ENCODE measurements at regions not wholly inside any gene's neighbourhood (a gene's known extent, or its start where the extent isn't known, plus 50 kb on each side); places are given as distances from the start of the nearest gene placed in this dataset.

DNA sequence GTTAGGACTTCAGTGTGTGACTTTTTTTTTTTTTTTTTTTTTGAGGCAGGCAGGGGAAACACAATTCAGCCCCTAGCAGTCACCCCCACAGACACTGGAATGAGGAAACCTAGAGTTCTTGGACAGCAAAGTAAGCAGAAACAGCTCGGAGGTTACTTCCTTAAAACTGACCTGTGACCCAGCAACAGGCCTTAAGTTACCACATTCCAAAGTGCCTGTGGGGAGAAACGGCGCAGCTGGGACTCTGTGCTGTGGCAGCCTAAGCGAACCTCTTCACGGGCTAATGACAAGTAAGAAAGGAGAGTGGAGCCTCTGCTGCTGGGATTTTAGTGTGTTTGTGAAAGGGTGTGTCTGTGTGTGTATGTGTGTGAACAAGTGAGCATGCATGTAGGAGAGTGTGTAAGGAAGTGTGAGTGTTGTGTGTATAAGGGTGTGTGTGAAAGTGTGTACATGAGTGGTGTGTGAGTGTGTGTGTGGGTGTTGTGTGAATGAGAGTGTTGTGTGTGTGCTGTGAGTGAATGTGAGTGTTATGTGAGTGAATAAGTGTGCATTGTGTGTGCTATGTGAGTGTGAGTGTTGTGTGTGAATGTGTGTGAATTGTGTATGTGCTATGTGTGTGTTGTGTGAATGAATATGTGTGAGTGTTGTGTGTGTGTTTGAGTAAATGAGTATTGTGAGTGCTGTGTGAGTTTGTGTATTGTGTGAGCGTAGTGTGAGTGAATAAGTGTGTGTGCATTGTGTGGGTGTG lies 180.8 kb downstream of the BRINP2 start:
- Histone ChIP-seq H3K4me1 (ENCODE audit: insufficient read depth, low read length, poor library complexity, severe bottlenecking) (no peaks in the 10 kb centered on the region), H3K4me2 (ENCODE audit: low read length) (no peak overlapping the region), H2AFZ (ENCODE audit: low read length) (no peak overlapping the region), H3K9me2 (ENCODE audit: insufficient read depth, low read length) (no peaks in the 10 kb centered on the region), H3K79me2 (ENCODE audit: insufficient read depth, low read depth, low read length) (no peaks in the 10 kb centered on the region), H3K27ac (ENCODE audit: low read depth, low read length, poor library complexity, severe bottlenecking) (no peak overlapping the region), H3K9me3 (ENCODE audit: low read length) (no peaks in the 10 kb centered on the region), H4K20me1 (ENCODE audit: insufficient read depth, low read length) (no peaks in the 10 kb centered on the region), H3K4me3 (ENCODE audit: low read depth, low read length, poor library complexity, severe bottlenecking) (no peak overlapping the region), H3K36me3 (ENCODE audit: insufficient read depth, low read length) (no peaks in the 10 kb centered on the region)
- ChIA-PET POLR2A (interaction anchor here (0.7 kb wide), 1 partner anchor 11 kb away, joined by 6 read pairs; no protein-coding TSS in a partner anchor), CTCF (ENCODE audit: unreplicated experiment) (no interaction called here)
- TF ChIP-seq, protein P1, sequence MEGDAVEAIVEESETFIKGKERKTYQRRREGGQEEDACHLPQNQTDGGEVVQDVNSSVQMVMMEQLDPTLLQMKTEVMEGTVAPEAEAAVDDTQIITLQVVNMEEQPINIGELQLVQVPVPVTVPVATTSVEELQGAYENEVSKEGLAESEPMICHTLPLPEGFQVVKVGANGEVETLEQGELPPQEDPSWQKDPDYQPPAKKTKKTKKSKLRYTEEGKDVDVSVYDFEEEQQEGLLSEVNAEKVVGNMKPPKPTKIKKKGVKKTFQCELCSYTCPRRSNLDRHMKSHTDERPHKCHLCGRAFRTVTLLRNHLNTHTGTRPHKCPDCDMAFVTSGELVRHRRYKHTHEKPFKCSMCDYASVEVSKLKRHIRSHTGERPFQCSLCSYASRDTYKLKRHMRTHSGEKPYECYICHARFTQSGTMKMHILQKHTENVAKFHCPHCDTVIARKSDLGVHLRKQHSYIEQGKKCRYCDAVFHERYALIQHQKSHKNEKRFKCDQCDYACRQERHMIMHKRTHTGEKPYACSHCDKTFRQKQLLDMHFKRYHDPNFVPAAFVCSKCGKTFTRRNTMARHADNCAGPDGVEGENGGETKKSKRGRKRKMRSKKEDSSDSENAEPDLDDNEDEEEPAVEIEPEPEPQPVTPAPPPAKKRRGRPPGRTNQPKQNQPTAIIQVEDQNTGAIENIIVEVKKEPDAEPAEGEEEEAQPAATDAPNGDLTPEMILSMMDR (conservative IDR thresholded peaks at IDR 0.05; ENCODE audit: low read length): no peak
- no peak for TF ChIP-seq EZH2phosphoT487 (IDR thresholded peaks at IDR 0.05; ENCODE audit: borderline replicate concordance, low read depth, low read length)
- no TSS peak for BruUV-seq (replicated peaks)
- no peak for DNase-seq (ENCODE audit: low spot score)
- intact Hi-C loops (cut with micrococcal nuclease; ENCODE audit: unreplicated experiment): no loop called here

DNA sequence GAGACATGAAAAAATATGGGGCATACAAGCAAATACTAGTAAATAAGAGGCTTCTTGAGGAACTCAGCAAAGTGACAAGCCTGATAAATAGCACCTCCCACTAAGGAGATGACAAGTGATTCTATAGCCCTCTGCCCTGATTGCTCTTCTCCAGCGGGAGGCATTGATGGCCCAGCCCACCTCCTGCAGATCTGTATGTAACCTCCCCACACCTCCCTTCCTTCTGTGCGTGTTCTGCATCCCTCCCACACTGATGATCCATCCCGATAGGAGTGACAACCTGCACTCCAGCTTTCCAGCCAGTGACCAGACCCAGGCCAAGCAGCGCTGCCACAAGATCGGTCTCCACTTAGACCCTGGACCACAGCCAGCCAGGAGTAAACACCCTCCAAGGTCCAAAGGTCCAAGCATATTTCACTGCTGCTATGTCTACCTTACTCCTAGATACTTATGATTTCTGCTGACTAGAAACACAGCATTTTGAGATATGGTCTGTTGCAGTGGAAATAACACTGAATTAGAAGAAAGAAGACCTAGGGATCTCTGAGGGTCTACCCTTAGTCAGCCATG lies 176.1 kb downstream of the BRINP2 start:
- TF ChIP-seq, protein P1 (conservative IDR thresholded peaks at IDR 0.05; ENCODE audit: low read length): no peak
- TF ChIP-seq EZH2phosphoT487 (IDR thresholded peaks at IDR 0.05; ENCODE audit: borderline replicate concordance, low read depth, low read length): no peak
- Histone ChIP-seq H3K36me3 (ENCODE audit: insufficient read depth, low read length) (no peaks in the 10 kb centered on the region), H3K27ac (ENCODE audit: low read depth, low read length, poor library complexity, severe bottlenecking) (no peak overlapping the region), H3K9me2 (ENCODE audit: insufficient read depth, low read length) (no peaks in the 10 kb centered on the region), H3K4me3 (ENCODE audit: low read depth, low read length, poor library complexity, severe bottlenecking) (no peak overlapping the region), H3K4me2 (ENCODE audit: low read length) (no peak overlapping the region), H3K9me3 (ENCODE audit: low read length) (no peaks in the 10 kb centered on the region), H3K79me2 (ENCODE audit: insufficient read depth, low read depth, low read length) (no peaks in the 10 kb centered on the region), H3K4me1 (ENCODE audit: insufficient read depth, low read length, poor library complexity, severe bottlenecking) (no peaks in the 10 kb centered on the region), H2AFZ (ENCODE audit: low read length) (no peak overlapping the region), H4K20me1 (ENCODE audit: insufficient read depth, low read length) (no peaks in the 10 kb centered on the region)
- DNase-seq (ENCODE audit: low spot score): no peak
- no TSS peak for BruUV-seq (replicated peaks)
- CTCF ChIA-PET (ENCODE audit: unreplicated experiment): no interaction called here
- intact Hi-C loops (cut with micrococcal nuclease; ENCODE audit: unreplicated experiment): no loop called here
- POLR2A ChIA-PET: no interaction called here

DNA sequence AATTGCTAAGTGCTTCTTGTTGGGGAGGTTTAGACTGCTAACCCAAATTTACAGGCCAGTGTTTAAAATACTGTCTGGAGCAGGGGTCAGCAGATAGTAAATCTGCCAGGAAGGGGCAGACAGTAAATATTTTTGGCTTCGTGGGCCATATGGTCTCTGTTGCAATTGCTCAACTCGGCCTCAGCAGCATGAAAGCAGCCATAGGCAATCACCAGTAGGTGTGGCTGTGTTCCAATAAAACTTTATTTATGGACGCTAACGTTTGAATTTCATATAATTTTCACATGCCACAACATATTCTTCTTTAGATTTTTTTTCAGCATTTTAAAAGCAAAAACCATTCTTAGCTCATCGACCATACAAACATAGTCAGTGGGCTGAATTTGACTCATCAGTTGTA lies 172.7 kb downstream of the BRINP2 start:
- ChIA-PET POLR2A (no interaction called here), CTCF (ENCODE audit: unreplicated experiment) (no interaction called here)
- no peak for DNase-seq (ENCODE audit: low spot score)
- Histone ChIP-seq H3K4me3 (ENCODE audit: low read depth, low read length, poor library complexity, severe bottlenecking) (no peak overlapping the region), H3K79me2 (ENCODE audit: insufficient read depth, low read depth, low read length) (no peaks in the 10 kb centered on the region), H2AFZ (ENCODE audit: low read length) (no peak overlapping the region), H4K20me1 (ENCODE audit: insufficient read depth, low read length) (no peaks in the 10 kb centered on the region), H3K36me3 (ENCODE audit: insufficient read depth, low read length) (no peaks in the 10 kb centered on the region), H3K4me2 (ENCODE audit: low read length) (no peak overlapping the region), H3K9me3 (ENCODE audit: low read length) (no peaks in the 10 kb centered on the region), H3K4me1 (ENCODE audit: insufficient read depth, low read length, poor library complexity, severe bottlenecking) (no peaks in the 10 kb centered on the region), H3K27ac (ENCODE audit: low read depth, low read length, poor library complexity, severe bottlenecking) (no peak overlapping the region), H3K9me2 (ENCODE audit: insufficient read depth, low read length) (no peaks in the 10 kb centered on the region)
- no peak for TF ChIP-seq EZH2phosphoT487 (IDR thresholded peaks at IDR 0.05; ENCODE audit: borderline replicate concordance, low read depth, low read length)
- TF ChIP-seq, protein P1 (conservative IDR thresholded peaks at IDR 0.05; ENCODE audit: low read length): no peak
- no TSS peak for BruUV-seq (replicated peaks)
- intact Hi-C loops (cut with micrococcal nuclease; ENCODE audit: unreplicated experiment): no loop called here

Measured in OCI-LY7 (cell line).